ENCODE measurements at regions not wholly inside any gene's neighbourhood (a gene's known extent, or its start where the extent isn't known, plus 50 kb on each side); places are given as distances from the start of the nearest gene placed in this dataset.

GRCh38 chr14:96945721-96946120, 148.5 kb downstream of the VRK1 start:
- no peaks in the 10 kb centered on the region for H3K4me1 ChIP-seq
- no peak for ATAC-seq
- 82 to 92% methylated on average over 3 to 4 of the region's 7 CpGs for WGBS, 2 donors (ENCODE audit: low coverage in 1 of 2)
- H3K9me3 ChIP-seq: no peaks in the 10 kb centered on the region
- H3K27me3 ChIP-seq: no peaks in the 10 kb centered on the region
- no peak overlapping the region for H3K4me3 ChIP-seq
- TF ChIP-seq POLR2A (IDR thresholded peaks at IDR 0.05) (no peak), CTCF (IDR thresholded peaks at IDR 0.05) (no peak), POLR2AphosphoS5 (IDR thresholded peaks at IDR 0.05) (no peak), EP300 (IDR thresholded peaks at IDR 0.05) (no peak)
- no peaks in the 10 kb centered on the region for H3K36me3 ChIP-seq
- no peak overlapping the region for H3K27ac ChIP-seq

- TF ChIP-seq POLR2A (IDR thresholded peaks at IDR 0.05) (no peak), EP300 (IDR thresholded peaks at IDR 0.05) (no peak), POLR2AphosphoS5 (IDR thresholded peaks at IDR 0.05) (no peak), CTCF (IDR thresholded peaks at IDR 0.05) (no peak)
- H3K4me1 ChIP-seq: no peaks in the 10 kb centered on the region
- no peaks in the 10 kb centered on the region for H3K9me3 ChIP-seq
- ATAC-seq: no peak
- no peaks in the 10 kb centered on the region for H3K36me3 ChIP-seq
- H3K27ac ChIP-seq: no peak overlapping the region
- 88% methylated on average over 1 of the region's 3 CpGs; no CpG with 5 or more reads in 1 of the 2 donors for WGBS, 2 donors (ENCODE audit: low coverage in 1 of 2)
- H3K27me3 ChIP-seq: no peaks in the 10 kb centered on the region
- no peak overlapping the region for H3K4me3 ChIP-seq
Measured at GRCh38 chr14:96949594-96949993, 152.4 kb downstream of the VRK1 start.

- 24 to 60% methylated on average over 7 of the region's 7 CpGs for WGBS, 2 donors (ENCODE audit: low coverage in 1 of 2)
- H3K4me1 ChIP-seq: no peaks in the 10 kb centered on the region
- no peaks in the 10 kb centered on the region for H3K9me3 ChIP-seq
- H3K36me3 ChIP-seq: no peaks in the 10 kb centered on the region
- H3K27me3 ChIP-seq: no peaks in the 10 kb centered on the region
- H3K4me3 ChIP-seq: no peak overlapping the region
- no peak overlapping the region for H3K27ac ChIP-seq
- no peak for TF ChIP-seq CTCF (IDR thresholded peaks at IDR 0.05)
- TF ChIP-seq POLR2AphosphoS5 (IDR thresholded peaks at IDR 0.05): no peak
- no peak for TF ChIP-seq EP300 (IDR thresholded peaks at IDR 0.05)
- no peak for TF ChIP-seq POLR2A (IDR thresholded peaks at IDR 0.05)
- no peak for ATAC-seq
Measured at GRCh38 chr14:96951511-96951910, 154.3 kb downstream of the VRK1 start.

- ATAC-seq: no peak
- no peaks in the 10 kb centered on the region for H3K4me1 ChIP-seq
- WGBS, 2 donors (ENCODE audit: low coverage in 1 of 2): 67 to 75% methylated on average over 7 to 9 of the region's 9 CpGs
Measured at GRCh38 chr14:96953087-96953874, 156.1 kb downstream of the VRK1 start.

More at GRCh38 chr14:96953087-96953874, 156.1 kb downstream of the VRK1 start:
- no peaks in the 10 kb centered on the region for H3K27me3 ChIP-seq
- TF ChIP-seq POLR2A (IDR thresholded peaks at IDR 0.05) (no peak), EP300 (IDR thresholded peaks at IDR 0.05) (no peak), CTCF (IDR thresholded peaks at IDR 0.05) (no peak), POLR2AphosphoS5 (IDR thresholded peaks at IDR 0.05) (no peak)
- H3K27ac ChIP-seq: no peak overlapping the region
- no peaks in the 10 kb centered on the region for H3K36me3 ChIP-seq
- H3K4me3 ChIP-seq: no peak overlapping the region
- H3K9me3 ChIP-seq: no peaks in the 10 kb centered on the region
